Activated T-cell treated with anti-CD3 and anti-CD28 coated beads, Interleukin-2, amount 50 U/mL, for 48 hours (primary cell): ENCODE measurements at regions not wholly inside any gene's neighbourhood (a gene's known extent, or its start where the extent isn't known, plus 50 kb on each side); places are given as distances from the start of the nearest gene placed in this dataset.

ENCODE experiments used
- DNase-seq, 2 experiments: peaks; one replicate each; pipeline ENCODE4 v3.0.0-alpha.2; 2020

- DNase-seq: no peak
Measured at GRCh38 chr19:32154418-32154817, 191.0 kb upstream of the ZNF507 start.

GRCh38 chr19:32164384-32164992, 180.9 kb upstream of the ZNF507 start:
- DNase-seq: no peak

GRCh38 chr19:32165141-32165540, 180.3 kb upstream of the ZNF507 start:
- no peak for DNase-seq

GRCh38 chr19:32165750-32166149, 179.7 kb upstream of the ZNF507 start:
- no peak for DNase-seq

- no peak for DNase-seq
Measured at GRCh38 chr19:32166238-32166637, 179.2 kb upstream of the ZNF507 start.

GRCh38 chr19:32168111-32168510, 177.3 kb upstream of the ZNF507 start:
- DNase-seq: no peak

GRCh38 chr19:32168606-32169005, 176.8 kb upstream of the ZNF507 start:
- DNase-seq: no peak

GRCh38 chr19:32171719-32172151, 173.7 kb upstream of the ZNF507 start:
- DNase-seq: no peak

- DNase-seq: no peak
Measured at GRCh38 chr19:32172566-32173160, 172.7 kb upstream of the ZNF507 start.

GRCh38 chr19:32173836-32174235, 171.6 kb upstream of the ZNF507 start:
- no peak for DNase-seq

GRCh38 chr19:32174386-32175113, 170.9 kb upstream of the ZNF507 start:
- DNase-seq: no peak

- no peak for DNase-seq
Measured at GRCh38 chr19:32176591-32176990, 168.8 kb upstream of the ZNF507 start.

GRCh38 chr19:32177686-32178085, 167.7 kb upstream of the ZNF507 start:
- DNase-seq: no peak

- DNase-seq: no peak
Measured at GRCh38 chr19:32178401-32178800, 167.0 kb upstream of the ZNF507 start.

GRCh38 chr19:32178956-32179355, 166.5 kb upstream of the ZNF507 start:
- DNase-seq: no peak

GRCh38 chr19:32181216-32181920, 164.0 kb upstream of the ZNF507 start:
- no peak for DNase-seq

GRCh38 chr19:32186542-32187330, 158.7 kb upstream of the ZNF507 start:
- DNase-seq: no peak

GRCh38 chr19:32188921-32189320, 156.5 kb upstream of the ZNF507 start:
- DNase-seq: no peak

- no peak for DNase-seq
Measured at GRCh38 chr19:32189956-32190706, 155.3 kb upstream of the ZNF507 start.

GRCh38 chr19:32191921-32192320, 153.5 kb upstream of the ZNF507 start:
- no peak for DNase-seq

GRCh38 chr19:32195706-32196610, 149.5 kb upstream of the ZNF507 start:
- DNase-seq: no peak
